Esophagus (tissue), 2 donors: ENCODE measurements at regions not wholly inside any gene's neighbourhood (a gene's known extent, or its start where the extent isn't known, plus 50 kb on each side); places are given as distances from the start of the nearest gene placed in this dataset.

Experiments used
- H3K27ac ChIP-seq, 2 donors: one replicate each; pipeline ENCODE4 v1.5.1; 2013; ENCODE audit warnings: low read depth in 2 of 2, mild to moderate bottlenecking in 2 of 2, inconsistent platforms in 1 of 2, low read length in 1 of 2, moderate library complexity in 1 of 2
- H3K27me3 ChIP-seq, 2 donors: one replicate each; pipeline ENCODE4 v1.6.1; 2013; ENCODE audit warnings: low read length in 2 of 2, control low read depth in 1 of 2, mild to moderate bottlenecking in 1 of 2; ENCODE audit not compliant: insufficient read depth in 2 of 2, control insufficient read depth in 1 of 2
- H3K36me3 ChIP-seq, 2 donors: one replicate each; pipeline ENCODE4 v1.6.1; 2013; ENCODE audit warnings: low read length in 1 of 2; ENCODE audit not compliant: control insufficient read depth in 2 of 2, insufficient read depth in 2 of 2
- H3K4me1 ChIP-seq, 2 donors: one replicate each; pipeline ENCODE4 v1.6.1; 2013; ENCODE audit warnings: low read length in 1 of 2; ENCODE audit not compliant: control insufficient read depth in 2 of 2, insufficient read depth in 2 of 2
- H3K4me3 ChIP-seq, 2 donors: one replicate each; pipeline ENCODE4 v1.5.1; 2013; ENCODE audit warnings: low read length in 2 of 2, mild to moderate bottlenecking in 2 of 2, low read depth in 1 of 2, moderate library complexity in 1 of 2
- H3K9me3 ChIP-seq, 2 donors: one replicate each; pipeline ENCODE4 v1.6.1; 2013; ENCODE audit warnings: mild to moderate bottlenecking in 2 of 2, low read depth in 1 of 2, low read length in 1 of 2, moderate library complexity in 1 of 2; ENCODE audit not compliant: control insufficient read depth in 2 of 2, insufficient read depth in 1 of 2
- WGBS, 2 donors: extraction: QIAGEN DNeasy Blood & Tissue Kit; methylation state at CpG; one replicate each; pipeline ENCODE4 v1.1.7; 2013; 5-methylcytosine and 5-hydroxymethylcytosine counted together
- donor health status: healthy with polysubstance abuse.
- donor health status: Bipolar disorder and iron deficiency.

DNA sequence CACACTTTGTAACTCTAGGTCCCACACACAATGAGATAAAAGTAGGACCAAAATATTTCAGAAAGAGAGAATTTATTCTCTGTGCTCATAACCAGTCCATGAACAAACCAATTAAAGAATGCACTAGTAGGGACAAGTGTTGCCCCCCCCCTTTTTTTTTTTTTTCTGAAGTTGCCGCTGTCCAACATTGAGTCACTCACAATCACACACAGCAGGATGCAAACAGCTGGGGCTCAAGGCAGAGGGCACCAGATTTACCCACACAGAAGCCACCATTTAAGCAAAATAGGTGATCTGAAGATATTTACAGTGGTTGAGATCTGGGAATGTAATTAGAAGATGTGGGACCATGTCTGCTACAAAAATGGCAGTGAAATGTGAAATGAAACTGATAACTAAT, 850.9 kb upstream of the SLIT2 start:
- Histone ChIP-seq H3K27ac (no peak overlapping the region), H3K36me3 (no peaks in the 10 kb centered on the region), H3K4me3 (no peak overlapping the region), H3K4me1 (no peaks in the 10 kb centered on the region), H3K27me3 (no peaks in the 10 kb centered on the region), H3K9me3 (no peaks in the 10 kb centered on the region)
- WGBS, 2 donors, result 86 to 88% methylated on average over 1 of the region's 1 CpG

DNA sequence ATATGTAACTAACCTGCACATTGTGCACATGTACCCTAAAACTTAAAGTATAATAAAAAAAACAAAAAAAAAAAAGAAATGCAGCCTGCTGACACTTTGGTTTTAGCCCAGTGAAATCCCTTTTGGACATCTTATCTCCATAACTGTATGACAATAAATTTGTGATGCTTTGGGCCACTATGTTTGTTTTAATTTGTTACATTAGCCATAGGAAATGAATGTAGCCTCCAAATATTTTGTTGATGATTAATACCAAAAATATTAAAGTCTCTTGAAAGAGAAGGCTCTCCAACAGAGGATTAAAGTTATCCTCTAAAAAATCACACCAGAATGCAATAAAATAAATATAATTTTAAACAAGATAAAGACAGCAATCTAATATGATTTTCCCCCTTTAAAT, 852.7 kb upstream of the SLIT2 start:
- Histone ChIP-seq H3K27ac (no peak overlapping the region), H3K9me3 (no peaks in the 10 kb centered on the region), H3K36me3 (no peaks in the 10 kb centered on the region), H3K27me3 (no peaks in the 10 kb centered on the region), H3K4me1 (no peaks in the 10 kb centered on the region), H3K4me3 (no peak overlapping the region)

DNA sequence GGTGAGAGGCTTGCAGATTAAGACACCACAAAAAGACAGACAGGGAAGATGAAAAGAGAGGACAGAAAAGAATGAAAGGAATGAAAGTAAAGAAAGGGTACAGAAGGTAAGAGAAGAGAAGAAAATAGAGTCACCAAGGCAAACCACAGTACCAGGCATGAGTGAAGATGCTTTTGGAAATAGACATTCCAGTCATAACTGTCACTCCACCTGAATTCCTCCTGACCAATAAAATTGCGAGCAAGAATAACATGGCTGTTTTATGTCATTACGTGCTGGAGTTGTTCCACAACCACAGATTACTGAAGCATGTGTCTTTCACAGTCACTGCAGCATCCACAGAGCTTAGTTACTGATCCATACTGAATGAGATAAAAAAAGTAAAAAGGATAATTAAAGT, 864.9 kb upstream of the SLIT2 start:
- Histone ChIP-seq H3K36me3 (no peaks in the 10 kb centered on the region), H3K9me3 (peaks cover 0 to 3% of the 10 kb centered on the region in 2 donors), H3K27me3 (no peaks in the 10 kb centered on the region), H3K4me3 (no peak overlapping the region), H3K27ac (no peak overlapping the region), H3K4me1 (no peaks in the 10 kb centered on the region)
- 80 to 93% methylated on average over 2 of the region's 2 CpGs for WGBS, 2 donors

DNA sequence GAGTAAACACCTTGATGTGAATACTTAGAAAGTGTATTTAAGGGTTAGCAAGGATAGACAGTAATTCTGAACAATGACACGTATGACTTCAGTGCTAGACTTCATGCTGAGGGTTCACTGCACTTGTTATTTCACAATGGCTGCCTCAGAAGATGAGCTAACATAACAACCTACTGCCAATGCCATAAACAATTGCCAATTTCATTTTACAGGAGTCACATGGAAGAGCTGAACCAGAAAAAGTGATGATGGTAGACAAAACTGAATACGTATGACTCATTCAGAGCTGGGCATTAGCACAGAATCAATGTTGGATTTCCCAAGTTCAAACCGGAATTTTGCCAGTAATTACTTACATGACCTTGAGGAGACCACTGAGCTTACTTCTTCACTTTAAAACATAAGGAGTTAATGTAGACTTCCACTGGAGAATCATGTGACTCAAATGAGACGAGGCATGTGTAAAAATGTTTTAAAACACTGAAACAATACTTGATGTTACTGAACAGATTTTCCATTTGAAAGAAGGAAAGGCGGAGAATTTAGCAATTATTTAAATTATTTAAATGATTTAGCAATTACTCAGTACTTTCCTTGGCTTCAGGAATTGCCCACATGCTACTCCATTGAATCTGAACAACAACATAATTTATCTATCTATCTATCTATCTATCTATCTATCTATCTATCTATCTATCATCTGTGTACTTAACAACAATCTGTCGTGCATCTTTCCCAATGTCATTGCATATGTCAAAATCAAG, 868.5 kb upstream of the SLIT2 start:
- 58 to 61% methylated on average over 6 of the region's 6 CpGs for WGBS, 2 donors
- Histone ChIP-seq H3K27me3 (no peaks in the 10 kb centered on the region), H3K27ac (no peak overlapping the region), H3K4me1 (no peaks in the 10 kb centered on the region), H3K9me3 (peaks cover 0 to 3% of the 10 kb centered on the region in 2 donors), H3K4me3 (no peak overlapping the region), H3K36me3 (no peaks in the 10 kb centered on the region)

DNA sequence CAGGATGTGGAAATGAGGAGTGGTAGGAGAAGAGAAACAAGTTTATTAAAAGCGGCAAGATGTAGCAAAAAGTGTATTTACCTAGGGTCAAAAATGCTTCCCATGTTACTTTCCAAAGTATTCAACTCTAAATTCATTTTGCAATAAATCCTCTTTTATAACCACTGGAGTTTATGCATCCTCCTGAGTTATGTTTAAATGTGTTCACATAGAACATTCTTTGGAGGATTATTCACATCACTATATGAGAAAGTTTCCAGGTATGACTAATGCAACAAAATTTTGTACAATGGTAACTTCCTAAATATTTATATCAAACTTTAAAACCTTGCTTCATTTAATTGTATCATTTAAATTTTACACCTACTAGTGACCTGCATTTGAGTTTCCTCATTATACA, 870.6 kb upstream of the SLIT2 start:
- H3K27me3 ChIP-seq, result no peaks in the 10 kb centered on the region
- H3K36me3 ChIP-seq, result no peaks in the 10 kb centered on the region
- H3K4me3 ChIP-seq, result no peak overlapping the region
- no peaks in the 10 kb centered on the region for H3K9me3 ChIP-seq
- H3K4me1 ChIP-seq, result no peaks in the 10 kb centered on the region
- H3K27ac ChIP-seq, result no peak overlapping the region
- 65 to 84% methylated on average over 1 of the region's 1 CpG for WGBS, 2 donors

DNA sequence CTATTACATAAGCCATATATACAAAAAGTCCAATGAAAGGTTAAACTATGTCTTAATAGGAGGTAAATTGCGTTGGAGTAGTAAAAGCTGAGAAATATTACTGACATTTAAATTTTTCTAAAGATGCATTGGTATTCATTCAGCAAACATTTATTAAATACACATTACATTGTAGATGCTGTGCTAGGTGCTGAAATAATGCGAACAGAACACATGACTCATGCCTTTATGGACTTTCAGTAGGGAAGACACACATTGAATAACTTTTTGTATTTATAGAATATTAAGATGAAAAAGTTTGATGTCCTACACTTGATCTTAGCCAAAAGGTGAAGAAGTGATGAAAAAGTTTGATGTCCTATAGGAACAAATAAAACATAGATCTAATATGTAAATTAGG, 871.1 kb upstream of the SLIT2 start:
- Histone ChIP-seq H3K9me3 (no peaks in the 10 kb centered on the region), H3K36me3 (no peaks in the 10 kb centered on the region), H3K4me3 (no peak overlapping the region), H3K27me3 (no peaks in the 10 kb centered on the region), H3K27ac (no peak overlapping the region), H3K4me1 (no peaks in the 10 kb centered on the region)
- 70 to 76% methylated on average over 2 of the region's 2 CpGs for WGBS, 2 donors

DNA sequence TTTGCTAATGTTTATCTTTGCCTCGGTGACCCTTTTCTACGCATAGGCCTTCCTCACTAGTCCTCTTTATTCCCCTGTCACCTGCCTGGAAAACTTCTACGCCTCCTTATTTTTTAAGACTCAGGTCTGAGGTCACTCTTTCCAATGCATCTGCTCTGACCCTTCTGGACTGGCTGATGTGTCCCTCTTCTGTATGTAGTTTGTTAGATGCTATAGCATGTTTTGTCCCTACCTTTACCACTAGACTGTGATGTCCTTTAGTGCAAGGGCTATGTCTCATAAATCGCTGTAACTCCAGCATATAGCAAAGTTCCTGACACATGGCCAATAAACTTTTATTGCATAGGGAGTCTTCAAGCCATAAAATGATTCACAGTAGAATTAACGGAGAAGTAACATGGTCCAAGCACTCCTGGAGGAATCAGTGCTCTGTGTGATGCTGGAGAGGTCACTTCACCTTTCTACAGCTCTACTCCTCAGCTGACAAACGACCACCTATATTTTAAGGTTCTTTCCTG, 872.5 kb upstream of the SLIT2 start:
- no peaks in the 10 kb centered on the region for H3K36me3 ChIP-seq

DNA sequence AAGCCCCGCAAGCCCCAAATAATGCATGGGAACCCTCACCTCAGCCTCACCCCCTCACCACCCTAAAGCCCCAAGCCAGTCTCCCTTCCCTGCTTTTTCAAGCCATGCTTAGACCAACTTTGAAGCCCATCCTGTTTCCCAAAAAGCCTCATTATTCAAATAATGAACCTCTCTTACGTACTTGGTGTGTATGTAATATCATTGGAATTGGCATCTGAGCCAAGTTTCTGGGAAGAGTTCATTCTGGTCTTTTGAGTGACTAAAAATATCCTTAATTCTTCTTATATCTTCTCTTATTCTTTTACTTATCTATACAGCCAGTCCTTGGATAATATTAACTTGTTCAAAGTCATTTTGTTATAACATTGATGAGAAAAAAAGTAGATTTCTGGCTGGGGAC, 875.8 kb upstream of the SLIT2 start:
- WGBS, 2 donors, result 76 to 85% methylated on average over 2 of the region's 2 CpGs

More for the DNA sequence above, 872.5 kb upstream of the SLIT2 start:
- 71 to 73% methylated on average over 6 of the region's 6 CpGs for WGBS, 2 donors
- no peaks in the 10 kb centered on the region for H3K4me1 ChIP-seq
- no peak overlapping the region for H3K4me3 ChIP-seq
- H3K27ac ChIP-seq, result no peak overlapping the region
- no peaks in the 10 kb centered on the region for H3K9me3 ChIP-seq
- H3K27me3 ChIP-seq, result no peaks in the 10 kb centered on the region

DNA sequence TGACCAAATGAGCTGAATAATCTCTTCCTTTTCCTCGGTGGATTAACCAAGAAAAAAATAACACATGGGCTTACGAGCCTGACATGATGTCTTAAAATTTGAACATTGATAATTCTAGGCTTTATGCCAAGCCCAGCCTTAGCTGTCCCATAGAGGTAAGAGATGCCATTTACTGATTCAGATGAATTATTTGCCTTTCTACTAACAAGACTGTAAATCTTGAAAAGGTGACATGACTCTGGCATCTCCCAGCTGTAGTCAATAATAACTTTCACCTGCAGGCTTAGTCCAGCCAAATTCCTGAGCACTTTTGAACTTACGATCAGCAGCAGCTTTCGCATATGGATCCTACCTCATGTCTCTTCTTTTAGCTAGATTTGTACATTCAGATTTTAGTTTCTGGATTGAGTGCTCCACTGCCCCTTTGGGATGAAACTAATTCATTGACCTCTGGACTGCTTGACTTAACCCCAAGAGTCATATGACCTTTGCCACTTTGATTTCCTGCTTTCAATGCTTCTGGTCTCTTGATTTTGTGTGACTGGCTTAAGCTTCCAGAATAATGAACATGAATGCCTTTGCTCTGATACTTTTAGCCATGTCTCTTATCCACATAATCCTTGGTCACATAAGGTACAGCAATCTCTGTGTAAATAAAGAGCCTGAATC, 876.4 kb upstream of the SLIT2 start:
- Histone ChIP-seq H3K4me1 (no peaks in the 10 kb centered on the region), H3K27me3 (no peaks in the 10 kb centered on the region), H3K9me3 (no peaks in the 10 kb centered on the region), H3K36me3 (no peaks in the 10 kb centered on the region), H3K27ac (no peak overlapping the region), H3K4me3 (no peak overlapping the region)
- WGBS, 2 donors, result 44 to 48% methylated on average over 4 of the region's 4 CpGs

More for the DNA sequence above, 875.8 kb upstream of the SLIT2 start:
- Histone ChIP-seq H3K27ac (no peak overlapping the region), H3K36me3 (no peaks in the 10 kb centered on the region), H3K4me1 (no peaks in the 10 kb centered on the region), H3K9me3 (no peaks in the 10 kb centered on the region), H3K27me3 (no peaks in the 10 kb centered on the region), H3K4me3 (no peak overlapping the region)

DNA sequence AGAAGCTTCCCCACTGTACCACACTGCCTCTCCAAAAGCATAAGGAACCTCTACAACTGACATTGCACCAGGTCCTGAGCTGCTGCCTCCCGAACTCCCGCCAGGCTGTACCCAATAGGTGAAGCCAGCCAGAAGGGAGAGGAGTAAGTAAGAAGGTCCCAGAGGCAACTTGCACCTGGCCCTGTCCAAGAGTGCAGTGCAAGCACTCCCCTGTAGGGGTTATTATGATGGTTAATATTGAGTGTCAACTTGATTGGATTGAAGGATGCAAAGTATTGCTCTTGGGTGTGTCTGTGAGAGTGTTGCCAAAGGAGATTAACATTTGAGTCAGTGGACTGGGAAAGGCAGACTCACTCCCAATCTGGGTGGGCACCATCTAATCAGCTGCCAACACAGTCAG, 879.3 kb upstream of the SLIT2 start:
- WGBS, 2 donors, result 88 to 94% methylated on average over 2 of the region's 2 CpGs
- no peaks in the 10 kb centered on the region for H3K9me3 ChIP-seq
- H3K27ac ChIP-seq, result no peak overlapping the region
- no peaks in the 10 kb centered on the region for H3K4me1 ChIP-seq
- H3K36me3 ChIP-seq, result no peaks in the 10 kb centered on the region
- H3K4me3 ChIP-seq, result no peak overlapping the region
- no peaks in the 10 kb centered on the region for H3K27me3 ChIP-seq
